ENCODE measurements at regions not wholly inside any gene's neighbourhood (a gene's known extent, or its start where the extent isn't known, plus 50 kb on each side); places are given as distances from the start of the nearest gene placed in this dataset.
"Not testable (repeated sequence)": the region's sequence is repeated elsewhere in the genome, so short reads cannot be mapped to it uniquely, and the experiment has no call there.

DNA sequence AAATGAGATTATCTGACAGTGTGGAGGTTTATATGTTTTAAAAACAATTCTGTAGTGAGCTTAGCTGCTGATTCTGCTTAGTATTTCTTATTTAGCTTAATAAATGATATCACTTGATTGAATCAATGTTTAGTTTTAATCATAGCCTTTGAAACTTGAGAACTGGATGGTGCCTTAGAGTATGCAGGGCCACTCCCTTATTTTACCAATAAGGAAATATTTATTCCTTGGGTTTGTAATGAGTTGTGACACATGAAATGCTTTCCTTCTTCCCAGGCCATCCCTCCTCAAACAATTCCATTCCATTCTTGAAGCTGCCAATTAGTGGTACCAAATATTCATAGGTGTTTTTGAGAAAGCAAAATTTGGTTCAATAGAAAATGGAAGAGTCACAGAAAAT, 183.8 kb upstream of the DCC start:
- no peak for DNase-seq (ENCODE audit: low spot score in 2 of 2)
- no peaks in the 10 kb centered on the region for H3K27me3 ChIP-seq
- H3K9me3 ChIP-seq, result no peaks in the 10 kb centered on the region
- H3K4me3 ChIP-seq, result no peak overlapping the region
- H3K27ac ChIP-seq, result no peak overlapping the region
- no peaks in the 10 kb centered on the region for H3K4me1 ChIP-seq
- intact Hi-C loops (cut with DNase I), result no loop called here
- TF ChIP-seq, protein P1, sequence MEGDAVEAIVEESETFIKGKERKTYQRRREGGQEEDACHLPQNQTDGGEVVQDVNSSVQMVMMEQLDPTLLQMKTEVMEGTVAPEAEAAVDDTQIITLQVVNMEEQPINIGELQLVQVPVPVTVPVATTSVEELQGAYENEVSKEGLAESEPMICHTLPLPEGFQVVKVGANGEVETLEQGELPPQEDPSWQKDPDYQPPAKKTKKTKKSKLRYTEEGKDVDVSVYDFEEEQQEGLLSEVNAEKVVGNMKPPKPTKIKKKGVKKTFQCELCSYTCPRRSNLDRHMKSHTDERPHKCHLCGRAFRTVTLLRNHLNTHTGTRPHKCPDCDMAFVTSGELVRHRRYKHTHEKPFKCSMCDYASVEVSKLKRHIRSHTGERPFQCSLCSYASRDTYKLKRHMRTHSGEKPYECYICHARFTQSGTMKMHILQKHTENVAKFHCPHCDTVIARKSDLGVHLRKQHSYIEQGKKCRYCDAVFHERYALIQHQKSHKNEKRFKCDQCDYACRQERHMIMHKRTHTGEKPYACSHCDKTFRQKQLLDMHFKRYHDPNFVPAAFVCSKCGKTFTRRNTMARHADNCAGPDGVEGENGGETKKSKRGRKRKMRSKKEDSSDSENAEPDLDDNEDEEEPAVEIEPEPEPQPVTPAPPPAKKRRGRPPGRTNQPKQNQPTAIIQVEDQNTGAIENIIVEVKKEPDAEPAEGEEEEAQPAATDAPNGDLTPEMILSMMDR (IDR thresholded peaks at IDR 0.05), result no peak
- no peaks in the 10 kb centered on the region for H3K36me3 ChIP-seq

DNA sequence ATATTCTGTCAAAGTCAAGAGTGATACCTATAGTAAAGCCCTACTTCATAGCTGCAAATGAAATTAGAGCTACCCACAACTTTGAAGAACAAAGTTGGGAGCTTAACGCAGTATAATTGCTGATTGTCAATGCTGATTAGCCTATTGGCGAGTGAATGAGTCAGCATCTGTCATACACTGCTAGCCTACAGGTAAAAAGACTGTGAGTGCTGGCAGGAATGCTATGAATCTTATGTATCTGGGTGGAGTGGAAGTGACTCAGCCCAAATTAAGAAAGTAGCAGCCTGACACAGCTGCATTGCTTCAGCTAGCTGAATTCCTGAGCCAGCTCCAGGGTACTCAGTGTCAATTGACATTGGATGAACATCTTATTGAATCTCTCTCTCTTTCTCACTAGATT, 179.4 kb upstream of the DCC start:
- no peaks in the 10 kb centered on the region for H3K36me3 ChIP-seq
- intact Hi-C loops (cut with DNase I), result no loop called here

DNA sequence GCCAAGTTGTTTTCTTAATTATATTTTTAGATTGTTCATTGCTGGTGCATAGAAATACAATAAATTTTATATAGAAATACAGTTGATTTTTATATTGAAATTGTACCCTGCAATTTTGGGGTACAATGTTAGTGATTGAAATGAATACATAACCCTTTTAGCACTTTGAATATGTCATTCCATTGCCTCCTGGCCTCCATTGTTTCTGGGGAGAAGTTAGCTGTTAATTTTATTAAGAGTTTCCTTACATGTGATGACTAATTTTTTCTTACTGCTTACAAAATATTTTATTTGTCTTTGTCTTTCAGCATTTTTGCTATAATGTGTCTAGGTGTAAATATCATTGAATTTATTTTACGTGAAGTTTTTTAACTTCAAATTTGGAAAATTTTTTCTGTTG, 176.5 kb upstream of the DCC start:
- no peaks in the 10 kb centered on the region for H3K9me3 ChIP-seq
- H3K4me3 ChIP-seq, result no peak overlapping the region
- H3K27me3 ChIP-seq, result no peaks in the 10 kb centered on the region
- TF ChIP-seq, protein P1 (IDR thresholded peaks at IDR 0.05), result no peak
- no peak overlapping the region for H3K27ac ChIP-seq
- no peaks in the 10 kb centered on the region for H3K4me1 ChIP-seq
- intact Hi-C loops (cut with DNase I), result no loop called here
- H3K36me3 ChIP-seq, result no peaks in the 10 kb centered on the region
- no peak for DNase-seq (ENCODE audit: low spot score in 2 of 2)

More for the DNA sequence above, 179.4 kb upstream of the DCC start:
- DNase-seq (ENCODE audit: low spot score in 2 of 2), result no peak
- TF ChIP-seq, protein P1 (IDR thresholded peaks at IDR 0.05), result no peak
- H3K27me3 ChIP-seq, result no peaks in the 10 kb centered on the region
- no peak overlapping the region for H3K27ac ChIP-seq
- H3K9me3 ChIP-seq, result no peaks in the 10 kb centered on the region
- no peak overlapping the region for H3K4me3 ChIP-seq
- H3K4me1 ChIP-seq, result no peaks in the 10 kb centered on the region

DNA sequence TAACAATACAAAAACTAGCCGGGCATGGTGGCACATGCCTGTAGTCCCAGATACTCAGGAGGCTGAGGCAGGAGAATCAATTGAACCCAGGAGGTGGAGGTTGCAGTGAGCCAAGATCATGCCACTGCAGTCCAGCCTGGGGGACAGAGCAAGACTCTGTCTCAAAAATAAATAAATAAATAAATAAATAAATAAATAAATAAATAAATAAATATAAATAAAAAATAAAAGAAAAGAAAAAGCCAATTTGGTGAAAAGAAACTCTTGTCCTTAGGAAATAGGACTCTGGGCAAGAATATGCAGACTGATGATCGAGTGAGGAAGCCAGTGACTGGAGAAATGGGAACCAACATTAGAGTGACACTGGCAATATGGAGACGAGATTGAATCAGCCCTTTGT, 171.9 kb upstream of the DCC start:
- DNase-seq (ENCODE audit: low spot score in 2 of 2); intact Hi-C loops (cut with DNase I); H3K27ac ChIP-seq; H3K4me1 ChIP-seq; H3K36me3 ChIP-seq; H3K4me3 ChIP-seq; H3K9me3 ChIP-seq; H3K27me3 ChIP-seq: not testable (repeated sequence)

DNA sequence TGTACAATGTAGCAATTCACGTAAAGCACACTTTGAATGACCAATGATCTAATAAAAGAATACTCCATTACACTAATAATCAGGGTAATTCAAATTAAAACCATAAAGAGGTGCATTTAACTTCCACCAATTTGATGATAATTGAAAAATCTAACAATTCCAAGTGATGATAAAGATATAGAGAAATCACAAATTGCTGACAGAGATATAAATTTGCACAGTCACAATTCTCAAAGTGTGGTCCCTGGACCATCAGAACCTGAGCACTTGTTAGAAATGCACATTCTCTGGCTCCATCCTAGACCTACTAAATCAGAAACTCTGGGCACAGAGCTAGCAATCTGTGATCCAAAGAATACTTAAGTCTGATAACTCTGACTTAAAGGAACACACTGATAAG, 165.8 kb upstream of the DCC start:
- H3K27me3 ChIP-seq, result no peaks in the 10 kb centered on the region
- H3K9me3 ChIP-seq, result no peaks in the 10 kb centered on the region
- H3K36me3 ChIP-seq, result no peaks in the 10 kb centered on the region
- no peak overlapping the region for H3K4me3 ChIP-seq
- H3K27ac ChIP-seq, result no peak overlapping the region
- TF ChIP-seq, protein P1 (IDR thresholded peaks at IDR 0.05), result no peak
- no peak for DNase-seq (ENCODE audit: low spot score in 2 of 2)
- H3K4me1 ChIP-seq, result no peaks in the 10 kb centered on the region
- intact Hi-C loops (cut with DNase I), result no loop called here

DNA sequence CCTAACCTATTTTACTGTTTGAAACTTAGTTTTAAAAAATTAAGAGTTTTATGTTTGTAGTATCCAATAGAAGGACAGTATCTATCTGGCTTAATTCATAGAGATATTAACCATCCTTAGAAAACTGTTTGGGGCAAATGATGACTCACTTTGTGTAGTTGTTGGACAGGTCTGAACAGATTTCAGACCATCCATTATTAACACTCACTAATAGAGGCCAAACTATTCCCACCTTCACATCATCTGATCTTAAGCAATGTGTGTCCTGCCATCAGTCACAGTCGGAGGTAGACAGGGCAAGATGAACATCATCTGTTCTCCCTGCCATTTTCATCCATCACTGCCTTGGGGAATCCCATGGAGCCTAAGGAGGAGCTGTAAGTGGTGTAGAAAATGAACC, 164.6 kb upstream of the DCC start:
- intact Hi-C loops (cut with DNase I), result no loop called here
- H3K4me3 ChIP-seq, result no peak overlapping the region
- no peak for DNase-seq (ENCODE audit: low spot score in 2 of 2)
- H3K27ac ChIP-seq, result no peak overlapping the region
- TF ChIP-seq, protein P1 (IDR thresholded peaks at IDR 0.05), result no peak
- no peaks in the 10 kb centered on the region for H3K4me1 ChIP-seq
- no peaks in the 10 kb centered on the region for H3K36me3 ChIP-seq
- no peaks in the 10 kb centered on the region for H3K9me3 ChIP-seq
- H3K27me3 ChIP-seq, result no peaks in the 10 kb centered on the region

All from ascending aorta (tissue), 2 donors.